NB4 (cell line): ENCODE measurements at regions not wholly inside any gene's neighbourhood (a gene's known extent, or its start where the extent isn't known, plus 50 kb on each side); places are given as distances from the start of the nearest gene placed in this dataset.

Experiments
- POLR2A ChIP-seq: IDR thresholded peaks from 2 replicates; pipeline ENCODE4 v1.6.1; 2011; ENCODE audit warnings: mild to moderate bottlenecking; ENCODE audit not compliant: insufficient read length; ENCODE audit errors: extremely low read depth
- TF ChIP-seq, protein P1 (sequence below): IDR thresholded peaks from one replicate; pipeline ENCODE4 v1.5.1; 2012; ENCODE audit warnings: low read depth, low read length

- TF ChIP-seq, protein P1, sequence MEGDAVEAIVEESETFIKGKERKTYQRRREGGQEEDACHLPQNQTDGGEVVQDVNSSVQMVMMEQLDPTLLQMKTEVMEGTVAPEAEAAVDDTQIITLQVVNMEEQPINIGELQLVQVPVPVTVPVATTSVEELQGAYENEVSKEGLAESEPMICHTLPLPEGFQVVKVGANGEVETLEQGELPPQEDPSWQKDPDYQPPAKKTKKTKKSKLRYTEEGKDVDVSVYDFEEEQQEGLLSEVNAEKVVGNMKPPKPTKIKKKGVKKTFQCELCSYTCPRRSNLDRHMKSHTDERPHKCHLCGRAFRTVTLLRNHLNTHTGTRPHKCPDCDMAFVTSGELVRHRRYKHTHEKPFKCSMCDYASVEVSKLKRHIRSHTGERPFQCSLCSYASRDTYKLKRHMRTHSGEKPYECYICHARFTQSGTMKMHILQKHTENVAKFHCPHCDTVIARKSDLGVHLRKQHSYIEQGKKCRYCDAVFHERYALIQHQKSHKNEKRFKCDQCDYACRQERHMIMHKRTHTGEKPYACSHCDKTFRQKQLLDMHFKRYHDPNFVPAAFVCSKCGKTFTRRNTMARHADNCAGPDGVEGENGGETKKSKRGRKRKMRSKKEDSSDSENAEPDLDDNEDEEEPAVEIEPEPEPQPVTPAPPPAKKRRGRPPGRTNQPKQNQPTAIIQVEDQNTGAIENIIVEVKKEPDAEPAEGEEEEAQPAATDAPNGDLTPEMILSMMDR, result no peak
- no peak for TF ChIP-seq POLR2A
Measured at GRCh38 chr1:244778344-244778743, 57.1 kb upstream of the COX20 start.
